Left lung (tissue), 4 donors: ENCODE measurements at regions not wholly inside any gene's neighbourhood (a gene's known extent, or its start where the extent isn't known, plus 50 kb on each side); places are given as distances from the start of the nearest gene placed in this dataset.

ENCODE experiments used
- ATAC-seq: fragments of 200-7000 bp; cut with Tn5 transposase; one replicate; pipeline ENCODE4 v1.9.1; 2020; ENCODE audit warnings: moderate library complexity
- DNase-seq, 4 donors: peaks; one replicate each; pipeline ENCODE4 v3.0.0-alpha.2; 2013 to 2020
- H3K27ac ChIP-seq, 2 donors: fragments of 200-600 bp; sonication (generic) in 1 of 2; one replicate each; pipeline versions ENCODE4 v1.5.0 to v1.8.0; 2020 to 2021
- H3K27me3 ChIP-seq, 2 donors: fragments of 200-600 bp; sonication (generic) in 1 of 2; one replicate each; pipeline versions ENCODE4 v1.5.0 to v1.8.0; 2020 to 2021
- H3K36me3 ChIP-seq, 2 donors: fragments of 200-600 bp; sonication (generic) in 1 of 2; one replicate each; pipeline versions ENCODE4 v1.5.0 to v1.8.0; 2020 to 2021
- H3K4me1 ChIP-seq, 2 donors: fragments of 200-600 bp; one replicate each; pipeline ENCODE4 v1.8.0; 2021
- H3K4me3 ChIP-seq, 2 donors: fragments of 200-600 bp; sonication (generic) in 1 of 2; one replicate each; pipeline versions ENCODE4 v1.5.0 to v1.8.0; 2020 to 2021; ENCODE audit warnings: mild to moderate bottlenecking in 1 of 2
- H3K9me3 ChIP-seq, 2 donors: fragments of 200-600 bp; sonication (generic) in 1 of 2; one replicate each; pipeline versions ENCODE4 v1.5.0 to v1.8.0; 2020 to 2021
- intact Hi-C, 2 donors: fragments of 100-400 bp; cut with DNase I; formaldehyde crosslinking; loops; one replicate each; pipeline versions ENCODE4 v1.11.2 to v1.14.2; 2022
- TF ChIP-seq, protein P1 (sequence below), 2 donors: fragments of 200-600 bp; sonication (generic) in 1 of 2; IDR thresholded peaks; one replicate each; pipeline versions ENCODE4 v1.5.0 to v1.8.0; 2021; ENCODE audit warnings: antibody characterized with exemption in 2 of 2
- donor health status: DM: no; HTN: yes; CAD: no.
- donor health status: DM: no; HTN: no; CAD: no.

DNA sequence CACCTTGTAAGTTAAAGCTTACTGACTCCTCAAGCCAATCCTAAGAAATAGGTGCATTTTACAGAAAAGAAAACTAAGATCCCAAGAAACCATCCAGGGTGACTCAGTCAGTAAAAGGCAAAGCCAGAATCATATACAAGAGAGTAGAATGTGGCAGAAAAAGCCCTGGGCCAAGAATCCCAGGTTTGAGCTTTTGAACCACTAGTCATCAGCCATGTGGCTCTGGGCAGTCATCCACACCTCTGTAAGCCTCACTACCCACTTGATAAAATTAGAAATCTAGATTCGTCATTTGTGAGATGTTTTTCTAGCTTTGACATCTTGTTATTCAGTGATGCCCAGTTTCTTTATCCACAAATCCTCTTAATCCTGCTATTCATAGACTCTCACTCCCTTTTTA lies 122.2 kb upstream of the PDE5A start:
- TF ChIP-seq, protein P1, sequence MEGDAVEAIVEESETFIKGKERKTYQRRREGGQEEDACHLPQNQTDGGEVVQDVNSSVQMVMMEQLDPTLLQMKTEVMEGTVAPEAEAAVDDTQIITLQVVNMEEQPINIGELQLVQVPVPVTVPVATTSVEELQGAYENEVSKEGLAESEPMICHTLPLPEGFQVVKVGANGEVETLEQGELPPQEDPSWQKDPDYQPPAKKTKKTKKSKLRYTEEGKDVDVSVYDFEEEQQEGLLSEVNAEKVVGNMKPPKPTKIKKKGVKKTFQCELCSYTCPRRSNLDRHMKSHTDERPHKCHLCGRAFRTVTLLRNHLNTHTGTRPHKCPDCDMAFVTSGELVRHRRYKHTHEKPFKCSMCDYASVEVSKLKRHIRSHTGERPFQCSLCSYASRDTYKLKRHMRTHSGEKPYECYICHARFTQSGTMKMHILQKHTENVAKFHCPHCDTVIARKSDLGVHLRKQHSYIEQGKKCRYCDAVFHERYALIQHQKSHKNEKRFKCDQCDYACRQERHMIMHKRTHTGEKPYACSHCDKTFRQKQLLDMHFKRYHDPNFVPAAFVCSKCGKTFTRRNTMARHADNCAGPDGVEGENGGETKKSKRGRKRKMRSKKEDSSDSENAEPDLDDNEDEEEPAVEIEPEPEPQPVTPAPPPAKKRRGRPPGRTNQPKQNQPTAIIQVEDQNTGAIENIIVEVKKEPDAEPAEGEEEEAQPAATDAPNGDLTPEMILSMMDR (IDR thresholded peaks at IDR 0.05): no peak
- Histone ChIP-seq H3K9me3 (no peaks in the 10 kb centered on the region), H3K4me1 (no peaks in the 10 kb centered on the region), H3K27me3 (no peaks in the 10 kb centered on the region), H3K36me3 (no peaks in the 10 kb centered on the region), H3K27ac (no peak overlapping the region), H3K4me3 (no peak overlapping the region)
- intact Hi-C loops: no loop called here
- ATAC-seq (no peak), DNase-seq (no peak)

DNA sequence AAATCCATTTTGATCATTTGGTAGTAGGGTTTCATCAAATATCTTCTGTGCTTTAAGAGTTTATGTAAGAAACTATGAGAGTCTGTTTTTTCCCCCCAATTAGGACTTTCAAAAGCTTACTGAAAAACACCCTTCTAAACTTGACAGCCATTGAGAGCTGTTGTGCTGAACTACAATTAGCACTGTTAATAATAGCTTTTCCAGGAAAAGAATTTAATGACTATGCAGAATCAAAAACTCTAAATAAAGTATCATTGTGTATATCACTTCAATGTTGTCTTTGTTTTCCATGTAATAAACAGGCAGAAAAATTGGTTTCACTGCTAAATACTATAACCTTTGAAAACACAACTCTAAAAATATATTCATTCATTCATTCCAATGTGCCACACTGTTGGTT lies 121.4 kb upstream of the PDE5A start:
- Histone ChIP-seq H3K36me3 (no peaks in the 10 kb centered on the region), H3K4me3 (no peak overlapping the region), H3K27me3 (no peaks in the 10 kb centered on the region), H3K9me3 (no peaks in the 10 kb centered on the region), H3K27ac (no peak overlapping the region), H3K4me1 (no peaks in the 10 kb centered on the region)
- intact Hi-C loops: no loop called here
- DNase-seq: no peak
- TF ChIP-seq, protein P1 (IDR thresholded peaks at IDR 0.05): no peak
- ATAC-seq: no peak

DNA sequence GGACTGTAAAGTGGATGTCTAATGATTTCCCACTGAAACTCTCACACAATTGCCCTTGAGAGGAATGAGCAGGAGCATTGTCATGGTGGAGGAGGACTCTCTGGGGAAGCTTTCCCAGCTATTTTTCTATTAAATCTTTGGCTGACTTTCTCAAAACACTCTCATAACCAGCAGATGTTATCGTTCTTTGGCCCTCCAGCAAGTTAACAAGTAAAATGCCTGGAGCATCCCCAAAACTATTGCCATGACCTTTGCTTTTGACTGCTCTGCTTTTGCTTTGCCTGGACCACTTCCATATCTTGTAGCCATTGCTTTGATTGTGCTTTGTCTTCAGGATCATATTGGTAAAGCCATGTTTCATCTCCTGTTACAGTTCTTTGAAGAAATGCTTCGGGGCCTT lies 120.2 kb upstream of the PDE5A start:
- ATAC-seq (no peak), DNase-seq (no peak)
- intact Hi-C loops: no loop called here
- Histone ChIP-seq H3K36me3 (no peaks in the 10 kb centered on the region), H3K4me1 (no peaks in the 10 kb centered on the region), H3K27ac (no peak overlapping the region), H3K4me3 (no peak overlapping the region), H3K27me3 (no peaks in the 10 kb centered on the region), H3K9me3 (no peaks in the 10 kb centered on the region)
- TF ChIP-seq, protein P1 (IDR thresholded peaks at IDR 0.05): no peak

DNA sequence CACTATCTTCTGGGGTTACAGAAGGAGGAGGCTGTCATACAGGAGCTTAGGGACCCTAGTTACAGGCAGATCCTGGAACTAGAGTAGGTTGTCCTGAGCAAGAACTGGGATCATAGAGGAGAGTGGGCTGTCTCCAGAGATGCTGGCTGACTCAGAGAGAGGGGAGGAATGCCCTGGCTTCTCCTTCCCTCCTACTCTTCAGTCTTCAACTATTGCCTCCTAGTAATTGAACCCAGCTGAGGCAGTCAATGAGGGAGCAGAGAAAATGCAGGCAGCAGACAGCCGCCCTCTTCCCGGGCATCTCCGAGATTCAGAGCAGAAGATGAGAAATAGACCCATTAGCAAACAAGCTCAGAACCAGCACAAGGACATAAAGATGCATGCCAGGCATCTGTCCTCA lies 118.3 kb upstream of the PDE5A start:
- H3K27ac ChIP-seq: no peak overlapping the region
- no peak for DNase-seq
- intact Hi-C loops: no loop called here
- no peaks in the 10 kb centered on the region for H3K36me3 ChIP-seq
- no peaks in the 10 kb centered on the region for H3K9me3 ChIP-seq
- no peak for ATAC-seq
- TF ChIP-seq, protein P1 (IDR thresholded peaks at IDR 0.05): no peak
- H3K27me3 ChIP-seq: no peaks in the 10 kb centered on the region
- no peaks in the 10 kb centered on the region for H3K4me1 ChIP-seq
- H3K4me3 ChIP-seq: no peak overlapping the region

DNA sequence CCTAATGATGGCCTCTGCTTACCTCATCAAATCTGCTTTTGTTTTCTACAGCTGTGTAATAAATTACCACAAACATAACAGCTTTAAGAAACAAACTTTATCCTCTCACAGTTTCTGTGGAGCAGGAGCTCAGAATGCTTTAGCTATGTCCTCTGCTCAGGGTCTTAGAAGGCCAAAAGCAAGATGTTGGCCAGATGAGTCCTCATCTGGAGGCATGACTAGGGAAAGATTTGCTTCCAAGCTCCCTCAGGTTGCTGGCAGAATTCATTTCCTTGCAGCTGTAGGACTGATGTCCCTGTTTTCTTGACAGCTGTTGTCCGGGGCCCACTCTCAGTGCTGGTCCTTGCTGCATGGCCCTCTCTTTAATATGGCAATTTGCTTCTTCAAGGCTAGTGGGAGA lies 116.7 kb upstream of the PDE5A start:
- Histone ChIP-seq H3K9me3 (no peaks in the 10 kb centered on the region), H3K27me3 (no peaks in the 10 kb centered on the region), H3K4me3 (no peak overlapping the region), H3K36me3 (no peaks in the 10 kb centered on the region), H3K27ac (no peak overlapping the region), H3K4me1 (no peaks in the 10 kb centered on the region)
- DNase-seq (no peak), ATAC-seq (no peak)
- intact Hi-C loops: no loop called here
- TF ChIP-seq, protein P1 (IDR thresholded peaks at IDR 0.05): no peak
